ENCODE measurements at regions not wholly inside any gene's neighbourhood (a gene's known extent, or its start where the extent isn't known, plus 50 kb on each side); places are given as distances from the start of the nearest gene placed in this dataset.

GRCh38 chr11:39294648-39295047, 2164.8 kb downstream of the LRRC4C start:
- no peak for DNase-seq (ENCODE audit: low spot score)

GRCh38 chr11:39288011-39288410, 2171.4 kb downstream of the LRRC4C start:
- no peak for DNase-seq (ENCODE audit: low spot score)

DNA sequence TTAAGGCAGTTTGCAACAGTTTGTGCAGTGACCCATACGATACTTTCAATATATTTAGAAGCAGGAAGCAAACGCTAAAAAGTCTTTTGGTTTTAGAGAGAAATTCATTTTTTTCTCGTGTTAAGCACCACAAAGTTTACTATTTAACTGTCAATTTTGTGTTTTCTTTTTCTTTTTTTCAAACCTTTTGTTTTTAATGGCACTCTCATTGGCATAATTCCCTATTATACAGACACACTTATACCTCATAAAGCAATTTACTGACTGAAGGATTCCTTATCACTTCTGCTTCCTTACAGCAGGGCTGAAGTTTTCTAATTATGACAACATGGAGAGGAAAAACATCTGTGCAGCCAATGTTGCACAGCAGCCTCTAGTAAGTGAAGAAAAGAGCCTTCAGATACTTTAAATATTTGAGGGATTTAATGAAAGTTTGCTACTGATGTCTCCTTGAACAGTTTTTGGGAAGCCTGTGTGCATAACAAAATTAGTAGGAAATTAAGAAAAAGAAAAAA, 2191.2 kb downstream of the LRRC4C start:
- DNase-seq (ENCODE audit: low spot score): no peak

GRCh38 chr11:39255648-39256047, 2203.8 kb downstream of the LRRC4C start:
- DNase-seq (ENCODE audit: low spot score): no peak

- DNase-seq (ENCODE audit: low spot score): no peak
These were observed 2209.7 kb downstream of the LRRC4C start for GRCh38 chr11:39249566-39250365.

DNA sequence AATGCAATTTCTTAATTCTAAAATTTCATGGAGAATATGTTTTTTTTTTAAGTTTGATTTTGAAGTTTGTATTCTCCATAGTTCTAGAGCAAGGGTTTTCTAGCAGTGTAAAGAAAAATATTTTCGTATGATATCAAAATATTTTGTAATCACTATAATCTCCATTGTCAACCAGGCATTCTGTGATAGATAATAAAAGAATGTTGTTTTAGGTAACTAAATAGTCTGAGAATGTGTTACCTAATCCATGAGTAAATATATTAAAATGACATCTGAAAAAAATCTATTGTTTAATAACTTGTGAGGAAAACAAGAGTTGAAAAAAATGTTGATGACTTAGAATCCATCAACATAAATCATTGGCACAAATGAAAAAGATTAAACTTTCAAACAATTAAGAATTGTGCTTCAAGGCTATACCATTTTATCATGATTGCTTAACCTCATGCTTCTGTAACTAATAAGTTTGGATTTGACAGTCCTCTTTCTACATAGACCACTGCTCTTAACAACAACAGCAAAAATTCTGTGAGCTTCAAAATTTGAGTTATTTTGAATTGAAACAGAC, 2211.8 kb downstream of the LRRC4C start:
- no peak for DNase-seq (ENCODE audit: low spot score)

GRCh38 chr11:39239553-39239952, 2219.9 kb downstream of the LRRC4C start:
- DNase-seq (ENCODE audit: low spot score): no peak

- no peak for DNase-seq (ENCODE audit: low spot score)
These were observed 2222.5 kb downstream of the LRRC4C start for GRCh38 chr11:39236916-39237315.

DNA sequence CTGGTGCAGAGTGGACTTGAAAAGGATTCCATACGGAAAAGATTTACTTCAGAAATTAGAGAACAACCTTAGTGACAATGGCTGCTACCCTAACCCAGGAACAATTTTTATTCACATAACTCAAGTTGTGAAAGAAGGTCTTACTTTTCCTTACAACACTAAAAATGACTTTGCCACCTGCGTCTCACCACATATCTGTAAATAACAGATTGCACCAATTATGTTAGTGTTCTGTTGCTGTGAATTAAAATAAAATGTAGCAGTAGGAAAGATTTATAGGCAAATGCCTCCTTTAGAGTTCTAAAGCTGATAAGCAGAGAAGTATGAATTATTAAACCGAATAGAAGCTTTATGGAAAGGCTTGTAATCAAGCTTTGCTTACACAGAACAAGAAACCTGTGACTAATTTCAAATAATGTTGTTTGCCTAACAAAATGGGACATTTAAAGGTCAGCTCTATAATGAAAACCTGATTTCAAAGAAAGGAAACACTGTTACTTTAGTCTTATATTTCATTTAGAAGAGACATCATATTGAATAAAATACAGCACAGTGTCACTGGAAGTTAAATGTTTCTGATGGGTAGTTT, 2237.8 kb downstream of the LRRC4C start:
- no peak for DNase-seq (ENCODE audit: low spot score)

- DNase-seq (ENCODE audit: low spot score): no peak
These were observed 2238.8 kb downstream of the LRRC4C start for GRCh38 chr11:39220501-39221230.

- DNase-seq (ENCODE audit: low spot score): no peak
These were observed 2239.4 kb downstream of the LRRC4C start for GRCh38 chr11:39220069-39220468.

- DNase-seq (ENCODE audit: low spot score): no peak
These were observed 2249.5 kb downstream of the LRRC4C start for GRCh38 chr11:39209981-39210380.

GRCh38 chr11:39205236-39205995, 2254.0 kb downstream of the LRRC4C start:
- DNase-seq (ENCODE audit: low spot score): no peak

DNA sequence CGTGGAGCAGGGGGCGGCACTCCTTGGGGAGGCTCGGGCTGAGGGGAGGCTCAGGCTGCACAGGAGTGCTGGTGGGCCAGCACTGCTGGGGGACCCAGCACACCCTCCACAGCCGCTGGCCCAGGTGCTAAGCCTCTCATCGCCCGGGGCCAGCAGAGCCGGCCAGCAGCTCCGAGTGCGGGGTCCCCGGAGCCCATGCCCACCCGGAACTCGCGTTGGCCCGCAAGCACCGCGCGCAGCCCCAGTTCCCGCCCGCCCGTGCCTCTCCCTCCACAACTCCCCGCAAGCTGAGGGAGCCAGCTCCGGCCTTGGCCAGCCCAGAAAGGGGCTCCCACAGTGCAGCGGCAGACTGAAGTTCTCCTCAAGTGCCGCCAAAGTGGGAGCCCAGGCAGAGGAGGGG, 2266.8 kb downstream of the LRRC4C start:
- DNase-seq (ENCODE audit: low spot score): no peak

- no peak for DNase-seq (ENCODE audit: low spot score)
These were observed 2268.7 kb downstream of the LRRC4C start for GRCh38 chr11:39190751-39191150.

DNA sequence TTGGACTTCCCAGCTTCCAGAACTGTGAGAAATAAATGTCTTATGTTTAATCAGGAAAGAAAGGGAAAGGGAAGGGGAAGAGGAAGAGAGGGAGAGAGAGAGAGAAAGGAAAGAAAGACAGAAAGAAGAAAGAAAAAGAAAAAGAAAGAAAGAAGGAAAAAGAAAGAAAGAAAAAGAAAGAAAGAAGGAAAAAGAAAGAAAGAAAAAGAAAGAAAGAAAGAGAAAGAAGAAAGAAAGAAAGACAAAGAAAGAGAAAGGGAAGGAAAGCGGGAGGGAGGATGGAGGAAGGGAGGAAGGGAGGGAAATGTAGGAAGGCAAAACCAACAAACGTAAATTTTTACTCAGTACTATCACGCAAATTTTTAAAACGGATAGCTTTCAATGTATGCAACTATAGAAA, 2281.8 kb downstream of the LRRC4C start:
- DNase-seq (ENCODE audit: low spot score): no peak

DNA sequence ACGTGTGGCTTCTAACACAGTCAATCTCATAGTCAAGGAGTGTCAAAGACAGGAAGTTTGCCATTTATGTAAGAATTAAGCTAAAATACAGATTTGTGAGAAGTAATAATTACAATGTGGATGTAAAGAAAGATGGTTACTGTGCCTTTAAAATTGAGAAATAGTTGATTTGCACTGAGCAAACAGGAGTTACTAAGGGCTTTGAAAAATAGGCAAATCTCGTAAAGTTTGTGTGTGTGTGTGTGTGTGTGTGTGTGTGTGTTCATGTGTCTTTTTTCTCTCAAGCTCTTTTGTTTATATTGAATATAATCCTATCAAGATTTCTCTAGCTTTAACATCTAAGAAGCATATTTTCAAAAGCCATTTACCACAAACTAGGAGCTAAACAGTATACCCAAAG, 2284.5 kb downstream of the LRRC4C start:
- no peak for DNase-seq (ENCODE audit: low spot score)

- no peak for DNase-seq (ENCODE audit: low spot score)
These were observed 2285.3 kb downstream of the LRRC4C start for GRCh38 chr11:39174196-39174595.

- DNase-seq (ENCODE audit: low spot score): no peak
These were observed 2294.4 kb downstream of the LRRC4C start for GRCh38 chr11:39165021-39165420.

- no peak for DNase-seq (ENCODE audit: low spot score)
These were observed 2310.2 kb downstream of the LRRC4C start for GRCh38 chr11:39149214-39149613.

- no peak for DNase-seq (ENCODE audit: low spot score)
These were observed 2314.1 kb downstream of the LRRC4C start for GRCh38 chr11:39145346-39145745.
